HG03045 (cell line): ENCODE measurements at regions not wholly inside any gene's neighbourhood (a gene's known extent, or its start where the extent isn't known, plus 50 kb on each side); places are given as distances from the start of the nearest gene placed in this dataset.
"Not testable (repeated sequence)": the region's sequence is repeated elsewhere in the genome, so short reads cannot be mapped to it uniquely, and the experiment has no call there.

Experiments used
- ATAC-seq: cut with Tn5 transposase; IDR thresholded peaks from one replicate; pipeline ENCODE4 v1.9.1; 2021; ENCODE audit warnings: mild to moderate bottlenecking, moderate library complexity; ENCODE audit not compliant: unreplicated experiment

- ATAC-seq: no peak
These were observed 66.7 kb upstream of the ATP2B1 start for GRCh38 chr12:89775063-89775985.

- ATAC-seq: no peak
These were observed 66.0 kb upstream of the ATP2B1 start for GRCh38 chr12:89774645-89775044.

GRCh38 chr12:89770391-89770790 lies 61.8 kb upstream of the ATP2B1 start:
- no peak for ATAC-seq

GRCh38 chr12:89769483-89769818 lies 60.8 kb upstream of the ATP2B1 start:
- no peak for ATAC-seq

GRCh38 chr12:89768586-89769482 lies 60.2 kb upstream of the ATP2B1 start:
- ATAC-seq: no peak

GRCh38 chr12:89765959-89766824 lies 57.6 kb upstream of the ATP2B1 start:
- peak; percentile 81 for ATAC-seq

GRCh38 chr12:89764164-89764563 lies 55.5 kb upstream of the ATP2B1 start:
- ATAC-seq: not testable (repeated sequence)

- ATAC-seq: no peak
These were observed 54.0 kb upstream of the ATP2B1 start for GRCh38 chr12:89762498-89763170.

GRCh38 chr12:89760783-89761182 lies 52.1 kb upstream of the ATP2B1 start:
- ATAC-seq: no peak
